ENCODE measurements at regions not wholly inside any gene's neighbourhood (a gene's known extent, or its start where the extent isn't known, plus 50 kb on each side); places are given as distances from the start of the nearest gene placed in this dataset.
A peak's percentile ranks its signal among the peaks of the same experiment; 100 is the strongest.
"Not testable (repeated sequence)": the region's sequence is repeated elsewhere in the genome, so short reads cannot be mapped to it uniquely, and the experiment has no call there.

DNA sequence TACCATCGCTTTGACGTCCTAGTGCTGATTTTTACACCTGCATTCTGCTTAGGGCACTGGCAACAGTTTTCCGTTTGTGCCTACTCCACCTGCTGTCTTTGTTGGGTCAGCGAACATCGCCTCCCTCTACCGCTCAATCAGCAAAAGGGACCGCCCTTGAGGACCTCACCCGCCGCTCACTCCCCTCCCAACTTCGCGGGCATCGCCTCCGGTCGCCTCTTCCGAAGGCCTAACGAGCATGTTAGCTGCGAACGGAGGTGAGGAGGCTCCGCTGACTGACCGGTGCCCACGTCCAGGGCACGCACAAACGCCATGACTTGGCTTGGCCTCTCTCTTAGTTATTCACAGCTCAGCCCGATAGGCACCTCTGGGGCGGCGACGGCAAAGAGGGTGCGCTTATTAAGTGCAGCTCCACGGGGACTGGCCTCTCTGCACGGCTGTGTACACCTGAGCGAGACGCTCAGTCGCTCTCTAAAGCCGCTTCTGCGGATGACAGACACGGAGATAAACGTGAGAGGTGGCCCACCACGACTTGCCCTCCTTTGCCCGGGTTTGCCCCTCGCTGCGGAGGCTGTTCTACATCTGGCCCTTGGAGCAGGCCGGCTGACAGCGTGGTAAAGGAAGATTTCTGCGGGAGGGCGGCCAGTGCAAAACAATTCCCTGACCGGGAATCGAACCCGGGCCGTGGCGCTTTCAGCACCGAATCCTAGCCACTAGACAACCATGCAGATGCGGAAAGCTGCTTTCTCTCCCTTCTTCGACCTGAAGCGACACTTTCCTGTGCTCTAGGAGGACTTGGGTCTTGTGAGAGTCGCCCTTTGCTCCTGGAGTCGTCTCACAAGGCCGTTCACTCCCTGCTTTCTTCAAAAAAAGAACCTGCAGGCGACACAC lies 81.6 kb upstream of the FCGR1A start:
- H3K9me3 ChIP-seq (replicated peaks in 1 of 3); intact Hi-C loops (cut with DNase I); DNase-seq; H3K27me3 ChIP-seq; H3K27ac ChIP-seq; H3K36me3 ChIP-seq (replicated peaks in 1 of 2); H3K4me3 ChIP-seq; H3K4me1 ChIP-seq (replicated peaks in 1 of 2): not testable (repeated sequence)
- no CpG with 5 or more reads among the region's 58 CpGs for WGBS, 4 donors

DNA sequence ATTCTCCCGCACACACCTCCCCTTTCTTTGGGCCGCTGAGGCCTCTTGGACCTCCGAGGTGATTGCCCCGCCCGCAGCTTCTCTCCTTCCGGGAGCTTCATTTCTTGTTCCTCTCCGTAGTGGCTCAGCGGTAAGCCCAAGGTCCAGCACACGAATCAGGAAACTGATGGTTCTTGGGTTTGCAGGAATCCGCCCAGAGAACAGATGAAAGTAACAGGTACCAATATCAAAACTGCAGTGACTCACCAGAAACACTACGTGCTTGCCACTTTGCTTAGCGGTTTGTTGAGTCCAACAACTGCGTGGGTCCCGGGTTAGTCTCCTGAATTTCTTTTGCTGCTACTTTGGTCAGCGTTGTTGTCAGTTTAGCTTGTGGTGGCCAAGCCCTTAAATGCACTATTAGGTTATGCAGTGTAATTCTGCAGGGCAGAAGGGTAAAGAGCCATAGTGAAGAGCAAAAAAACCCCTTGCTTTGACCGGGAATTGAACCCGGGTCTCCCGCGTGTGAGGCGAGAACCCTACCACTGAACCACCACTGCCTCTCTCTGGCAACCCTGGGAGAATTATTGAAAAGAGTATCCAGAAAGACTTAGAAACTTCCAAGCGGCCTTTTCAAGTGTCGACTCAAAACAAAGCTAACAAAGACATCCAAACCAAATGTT lies 74.2 kb upstream of the FCGR1A start:
- H3K9me3 ChIP-seq (replicated peaks in 1 of 3); H3K36me3 ChIP-seq (replicated peaks in 1 of 2); H3K27me3 ChIP-seq; intact Hi-C loops (cut with DNase I); H3K4me1 ChIP-seq (replicated peaks in 1 of 2); H3K4me3 ChIP-seq: not testable (repeated sequence)
- H3K27ac ChIP-seq, result peak overlapping the region in 1 of 5 donors; percentile 62
- peak; percentile 27 to 88 (median 71) for DNase-seq
- 0 to 5% (median 3%) methylated on average over 4 to 12 of the region's 22 CpGs for WGBS, 4 donors
- TF ChIP-seq, protein P1, sequence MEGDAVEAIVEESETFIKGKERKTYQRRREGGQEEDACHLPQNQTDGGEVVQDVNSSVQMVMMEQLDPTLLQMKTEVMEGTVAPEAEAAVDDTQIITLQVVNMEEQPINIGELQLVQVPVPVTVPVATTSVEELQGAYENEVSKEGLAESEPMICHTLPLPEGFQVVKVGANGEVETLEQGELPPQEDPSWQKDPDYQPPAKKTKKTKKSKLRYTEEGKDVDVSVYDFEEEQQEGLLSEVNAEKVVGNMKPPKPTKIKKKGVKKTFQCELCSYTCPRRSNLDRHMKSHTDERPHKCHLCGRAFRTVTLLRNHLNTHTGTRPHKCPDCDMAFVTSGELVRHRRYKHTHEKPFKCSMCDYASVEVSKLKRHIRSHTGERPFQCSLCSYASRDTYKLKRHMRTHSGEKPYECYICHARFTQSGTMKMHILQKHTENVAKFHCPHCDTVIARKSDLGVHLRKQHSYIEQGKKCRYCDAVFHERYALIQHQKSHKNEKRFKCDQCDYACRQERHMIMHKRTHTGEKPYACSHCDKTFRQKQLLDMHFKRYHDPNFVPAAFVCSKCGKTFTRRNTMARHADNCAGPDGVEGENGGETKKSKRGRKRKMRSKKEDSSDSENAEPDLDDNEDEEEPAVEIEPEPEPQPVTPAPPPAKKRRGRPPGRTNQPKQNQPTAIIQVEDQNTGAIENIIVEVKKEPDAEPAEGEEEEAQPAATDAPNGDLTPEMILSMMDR (IDR thresholded peaks at IDR 0.05), result peak in 1 of 6 experiments; percentile 5

DNA sequence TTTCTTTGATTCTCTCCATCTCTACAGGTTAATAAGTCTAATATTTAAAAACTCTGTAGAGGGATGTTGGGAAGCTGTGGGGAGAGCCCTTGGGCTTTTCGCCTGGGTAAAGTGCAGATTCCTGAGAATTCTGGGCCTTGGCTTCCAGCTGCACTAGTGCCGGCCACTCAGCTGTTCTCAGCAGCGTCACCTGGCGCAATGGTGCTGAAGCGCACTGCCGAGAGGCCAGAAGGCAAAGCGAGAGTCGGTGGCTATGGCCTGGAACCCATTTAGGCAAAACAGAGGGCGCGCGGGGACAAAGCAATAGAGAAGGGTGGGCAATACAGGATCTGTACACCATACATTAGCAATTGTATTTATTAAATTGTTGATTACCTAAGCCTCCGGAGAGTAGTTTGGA lies 70.8 kb upstream of the FCGR1A start:
- H3K9me3 ChIP-seq (replicated peaks in 1 of 3); DNase-seq; intact Hi-C loops (cut with DNase I): not testable (repeated sequence)

DNA sequence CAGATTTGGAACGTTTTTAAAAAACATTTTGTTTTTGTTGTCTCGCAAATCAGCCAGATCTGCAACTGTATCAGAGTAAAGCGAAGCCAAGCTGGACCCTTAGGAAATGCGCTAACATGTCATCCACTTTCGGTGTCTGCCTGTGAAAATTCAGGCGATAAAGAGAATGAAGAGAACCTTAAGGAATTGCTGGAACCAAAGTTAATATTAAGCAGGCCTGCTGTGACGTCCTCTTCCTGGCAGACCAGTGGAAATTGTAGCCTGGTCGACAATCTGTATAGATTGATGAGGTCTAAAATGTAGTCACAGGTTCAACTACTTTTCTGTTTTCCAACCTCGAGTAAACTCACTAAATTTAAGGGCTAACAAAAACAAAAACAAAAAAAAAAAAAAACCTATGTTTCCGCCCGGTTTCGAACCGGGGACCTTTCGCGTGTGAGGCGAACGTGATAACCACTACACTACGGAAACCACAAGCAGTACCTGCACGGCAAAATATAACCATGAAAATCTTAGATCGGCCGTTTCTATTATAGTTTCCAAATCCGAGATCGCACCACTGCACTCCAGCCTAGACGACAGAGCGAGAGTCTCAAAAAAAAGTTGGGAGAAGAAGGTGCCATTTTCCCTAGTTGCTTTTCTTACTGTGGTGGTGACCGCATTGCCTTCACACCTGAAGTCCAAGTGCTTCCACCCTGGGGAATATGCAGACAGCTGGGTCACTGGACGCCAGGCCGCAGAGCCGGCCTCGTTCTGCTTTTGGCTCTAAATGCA lies 70.2 kb upstream of the FCGR1A start:
- H3K27me3 ChIP-seq; H3K4me3 ChIP-seq; H3K27ac ChIP-seq; H3K36me3 ChIP-seq (replicated peaks in 1 of 2); H3K4me1 ChIP-seq (replicated peaks in 1 of 2); H3K9me3 ChIP-seq (replicated peaks in 1 of 3); intact Hi-C loops (cut with DNase I): not testable (repeated sequence)
- DNase-seq, result peak in 6 of 7 donors; percentile 7 to 86 (median 28)
- WGBS, 4 donors, result 15 to 46% (median 24%) methylated on average over 18 to 23 of the region's 30 CpGs

More for the DNA sequence above, 70.8 kb upstream of the FCGR1A start:
- not testable (repeated sequence) for H3K27me3 ChIP-seq; H3K36me3 ChIP-seq (replicated peaks in 1 of 2); H3K4me3 ChIP-seq; H3K4me1 ChIP-seq (replicated peaks in 1 of 2); H3K27ac ChIP-seq
- 22 to 60% (median 43%) methylated on average over 1 of the region's 12 CpGs; no CpG with 5 or more reads in 1 of the 4 donors for WGBS, 4 donors

DNA sequence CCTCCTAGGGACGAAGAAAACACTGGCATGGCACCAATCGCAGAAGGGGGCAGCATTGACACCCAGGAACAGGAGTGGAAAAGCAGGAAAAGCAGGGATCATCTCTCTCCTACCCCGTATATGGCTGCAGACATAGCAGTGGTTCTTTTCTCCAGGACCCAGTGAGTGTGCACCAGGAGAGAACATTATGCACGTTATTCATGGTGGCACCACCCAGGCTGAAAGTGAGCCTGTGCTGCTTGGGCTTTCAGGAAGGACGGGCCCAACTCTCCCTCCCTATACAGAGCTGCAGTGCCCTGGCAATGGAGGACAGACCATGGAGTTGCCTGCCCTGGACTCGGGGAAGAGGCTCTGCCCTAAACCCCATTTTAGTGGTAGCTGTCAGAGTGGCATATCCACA lies 69.0 kb upstream of the FCGR1A start:
- intact Hi-C loops (cut with DNase I); H3K9me3 ChIP-seq (replicated peaks in 1 of 3); DNase-seq; H3K36me3 ChIP-seq (replicated peaks in 1 of 2); H3K4me1 ChIP-seq (replicated peaks in 1 of 2); H3K27me3 ChIP-seq; H3K4me3 ChIP-seq; H3K27ac ChIP-seq: not testable (repeated sequence)
- 53 to 83% (median 77%) methylated on average over 1 to 2 of the region's 6 CpGs for WGBS, 4 donors

DNA sequence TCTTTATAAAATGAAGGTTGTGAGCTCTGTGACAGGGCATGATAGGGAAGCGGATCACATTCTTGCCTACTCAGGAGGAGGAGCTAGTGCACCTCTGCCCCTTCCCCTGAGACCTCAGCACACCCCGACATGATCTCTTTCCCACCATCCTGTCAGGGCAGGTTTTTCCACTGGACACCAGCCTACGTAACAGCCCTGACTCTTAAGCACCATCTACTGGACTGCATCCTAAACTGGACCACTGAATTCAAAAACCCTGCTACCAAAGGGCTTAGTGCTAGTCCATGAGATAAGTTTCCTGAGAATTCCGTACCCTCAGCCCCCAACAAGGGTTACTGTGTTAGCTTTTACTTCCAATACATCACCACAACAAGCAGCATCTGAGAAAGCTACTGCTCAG lies 68.5 kb upstream of the FCGR1A start:
- 60 to 65% methylated on average over 1 of the region's 4 CpGs; no CpG with 5 or more reads in 2 of the 4 donors for WGBS, 4 donors
- H3K27ac ChIP-seq; H3K9me3 ChIP-seq (replicated peaks in 1 of 3); DNase-seq; H3K36me3 ChIP-seq (replicated peaks in 1 of 2); H3K27me3 ChIP-seq; H3K4me3 ChIP-seq; intact Hi-C loops (cut with DNase I); H3K4me1 ChIP-seq (replicated peaks in 1 of 2): not testable (repeated sequence)

DNA sequence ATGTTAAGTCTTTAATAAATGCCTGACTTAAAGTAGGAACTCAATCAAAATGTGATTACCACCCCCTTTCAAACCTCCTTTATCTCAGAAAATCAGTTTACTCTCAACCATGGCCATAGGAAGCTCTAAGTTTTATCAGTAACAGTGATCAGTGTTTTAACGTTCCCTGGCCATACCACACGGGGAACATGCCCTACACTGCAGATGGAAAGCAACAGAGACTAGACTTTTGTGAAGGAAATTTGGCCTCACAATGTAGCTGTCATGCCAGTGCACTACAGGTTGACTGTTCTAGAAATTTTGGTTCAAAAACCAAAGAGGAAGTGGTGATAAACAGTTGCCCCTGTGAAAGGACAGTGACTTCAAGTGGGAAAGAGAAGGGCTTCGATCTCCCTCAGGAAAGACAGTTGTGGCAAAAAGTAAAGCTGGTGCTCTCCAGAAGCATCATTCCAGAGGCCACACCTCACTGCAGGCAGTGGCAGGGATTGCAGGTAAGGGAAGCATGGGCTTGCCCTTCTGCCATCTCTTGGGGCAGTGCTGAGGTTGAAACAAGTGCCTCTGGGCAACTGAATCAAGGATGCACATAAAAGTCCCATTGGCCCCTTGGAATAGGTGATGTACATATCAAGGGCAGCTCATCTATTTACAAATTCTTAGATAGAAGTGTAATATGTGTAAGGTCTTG lies 57.7 kb upstream of the FCGR1A start:
- H3K27ac ChIP-seq; H3K9me3 ChIP-seq (replicated peaks in 1 of 3); H3K27me3 ChIP-seq; intact Hi-C loops (cut with DNase I); H3K4me1 ChIP-seq (replicated peaks in 1 of 2); DNase-seq; H3K36me3 ChIP-seq (replicated peaks in 1 of 2); H3K4me3 ChIP-seq: not testable (repeated sequence)
- no CpG with 5 or more reads among the region's 3 CpGs for WGBS, 4 donors

DNA sequence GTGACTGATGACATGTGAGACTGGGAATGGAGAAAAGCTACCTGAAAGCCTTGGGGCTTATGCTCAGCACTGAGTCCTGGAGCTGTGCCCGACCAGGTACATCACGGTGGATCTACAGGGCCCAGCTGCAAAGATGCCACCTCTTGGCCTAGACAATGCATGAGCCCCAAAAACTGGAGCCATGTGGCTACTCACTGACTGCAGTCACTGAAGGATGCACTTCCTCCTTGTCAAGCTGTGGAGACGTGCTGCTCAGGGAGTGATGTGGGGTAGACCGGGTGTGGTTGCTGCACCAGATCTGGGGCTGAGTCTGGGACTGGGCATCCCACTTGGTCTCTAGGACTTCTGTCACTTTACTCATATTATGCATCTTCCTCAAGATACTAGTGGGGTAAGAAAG lies 55.8 kb upstream of the FCGR1A start:
- intact Hi-C loops (cut with DNase I); H3K4me1 ChIP-seq (replicated peaks in 1 of 2); H3K27me3 ChIP-seq; H3K36me3 ChIP-seq (replicated peaks in 1 of 2); H3K27ac ChIP-seq; DNase-seq; H3K9me3 ChIP-seq (replicated peaks in 1 of 3); H3K4me3 ChIP-seq: not testable (repeated sequence)
- WGBS, 4 donors, result 85 to 95% methylated on average over 2 to 4 of the region's 4 CpGs; no CpG with 5 or more reads in 2 of the 4 donors

DNA sequence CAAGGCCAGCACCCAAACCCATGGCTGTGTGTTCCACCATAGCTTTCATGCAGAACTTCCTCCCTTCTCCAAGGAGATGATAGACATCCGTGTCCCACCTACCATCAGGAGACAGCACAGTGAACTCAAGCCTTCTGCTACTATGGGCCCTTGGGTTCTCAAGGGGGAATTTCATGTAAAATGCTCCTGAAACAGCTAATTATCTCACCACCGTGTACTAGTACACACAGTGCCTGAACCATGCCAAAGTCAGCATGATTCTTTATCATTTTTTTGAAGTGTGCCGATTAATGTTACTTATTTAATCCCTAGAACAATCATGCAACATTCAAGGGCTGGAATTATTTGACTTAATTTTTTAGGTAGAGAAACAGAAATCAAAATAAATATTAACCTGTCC lies 53.9 kb upstream of the FCGR1A start:
- H3K36me3 ChIP-seq (replicated peaks in 1 of 2); H3K9me3 ChIP-seq (replicated peaks in 1 of 3); H3K4me1 ChIP-seq (replicated peaks in 1 of 2); H3K27ac ChIP-seq; H3K27me3 ChIP-seq; H3K4me3 ChIP-seq; DNase-seq; intact Hi-C loops (cut with DNase I): not testable (repeated sequence)
- no CpG with 5 or more reads among the region's 3 CpGs for WGBS, 4 donors

Measured in adrenal gland (tissue), 9 donors.